ENCODE measurements at regions not wholly inside any gene's neighbourhood (a gene's known extent, or its start where the extent isn't known, plus 50 kb on each side); places are given as distances from the start of the nearest gene placed in this dataset.

GRCh38 chr5:68428231-68428811 is 212.8 kb downstream of the PIK3R1 start (continued):
- TF ChIP-seq SOX6 (IDR thresholded peaks at IDR 0.05) = peak; percentile 88
- no peak for TF ChIP-seq HNRNPK (IDR thresholded peaks at IDR 0.05; ENCODE audit: low read depth, low read length, poor library complexity, severe bottlenecking)
- peak; percentile 95 for TF ChIP-seq CBFA2T2 (conservative IDR thresholded peaks at IDR 0.05)
- TF ChIP-seq NCOR1 (IDR thresholded peaks at IDR 0.05) = peak; percentile 95
- peak; percentile 48 for TF ChIP-seq RBBP5 (IDR thresholded peaks at IDR 0.05; ENCODE audit: borderline replicate concordance, insufficient read depth, low read length, poor library complexity, severe bottlenecking)
- TF ChIP-seq ZNF239 (CRISPR knock-in tag; IDR thresholded peaks at IDR 0.05) = 0 out of 2 replicates have a peak, but pooled peaks have one; percentile 13
- TF ChIP-seq, protein P1, sequence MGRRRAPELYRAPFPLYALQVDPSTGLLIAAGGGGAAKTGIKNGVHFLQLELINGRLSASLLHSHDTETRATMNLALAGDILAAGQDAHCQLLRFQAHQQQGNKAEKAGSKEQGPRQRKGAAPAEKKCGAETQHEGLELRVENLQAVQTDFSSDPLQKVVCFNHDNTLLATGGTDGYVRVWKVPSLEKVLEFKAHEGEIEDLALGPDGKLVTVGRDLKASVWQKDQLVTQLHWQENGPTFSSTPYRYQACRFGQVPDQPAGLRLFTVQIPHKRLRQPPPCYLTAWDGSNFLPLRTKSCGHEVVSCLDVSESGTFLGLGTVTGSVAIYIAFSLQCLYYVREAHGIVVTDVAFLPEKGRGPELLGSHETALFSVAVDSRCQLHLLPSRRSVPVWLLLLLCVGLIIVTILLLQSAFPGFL (CRISPR knock-in tag; IDR thresholded peaks at IDR 0.05) = 0 out of 2 replicates have a peak, but pooled peaks have one; percentile 26
- TF ChIP-seq SMAD4 (CRISPR knock-in tag; conservative IDR thresholded peaks at IDR 0.05) = peak; percentile 79
- TF ChIP-seq MBD2 (IDR thresholded peaks at IDR 0.05; ENCODE audit: borderline replicate concordance, low read depth) = 0 out of 2 replicates have a peak, but pooled peaks have one; percentile 49
- no peak for TF ChIP-seq CREBBP (IDR thresholded peaks at IDR 0.05; ENCODE audit: low read depth, low read length)
- 0 out of 2 replicates have a peak, but pooled peaks have one; percentile 5 for TF ChIP-seq SMARCA5 (IDR thresholded peaks at IDR 0.05)
- peak; percentile 58; the same call in 1 of the 2 replicates for TF ChIP-seq ZBTB2 (IDR thresholded peaks at IDR 0.05)

All from K562 (cell line).